WTC11 (cell line): ENCODE measurements at regions not wholly inside any gene's neighbourhood (a gene's known extent, or its start where the extent isn't known, plus 50 kb on each side); places are given as distances from the start of the nearest gene placed in this dataset.
"Not testable (repeated sequence)": the region's sequence is repeated elsewhere in the genome, so short reads cannot be mapped to it uniquely, and the experiment has no call there.

Source experiments
- ATAC-seq: fragments of 200-7000 bp; cut with Tn5 transposase; 2 replicates; pipeline ENCODE4 v1.10.0; 2021; ENCODE audit warnings: mild to moderate bottlenecking, moderate library complexity
- CTCF ChIA-PET: fragments of 300-600 bp; sonication (Branson Sonifier 250); formaldehyde crosslinking; loops from one replicate; lab custom pipeline; 2021; ENCODE audit warnings: antibody characterized with exemption; lab: Charles Lee
- POLR2A ChIA-PET: fragments of 350-600 bp; sonication (Branson Sonifier 250); formaldehyde crosslinking; loops from one replicate; lab custom pipeline; 2021; ENCODE audit warnings: antibody characterized with exemption; lab: Charles Lee
- DNase-seq: peaks from one replicate; pipeline ENCODE4 v3.0.0; 2021; ENCODE audit warnings: low spot score
- H3K27ac Mint-ChIP-seq: 2 replicates; pipeline ENCODE4 v1.8.0; 2021; ENCODE audit warnings: mixed read lengths
- H3K27me3 Mint-ChIP-seq: 2 replicates; pipeline ENCODE4 v1.8.0; 2021; ENCODE audit warnings: low read depth, mild to moderate bottlenecking, moderate library complexity, mixed read lengths
- H3K36me3 Mint-ChIP-seq: 2 replicates; pipeline ENCODE4 v1.8.0; 2021; ENCODE audit warnings: mixed read lengths
- H3K4me1 Mint-ChIP-seq: 2 replicates; pipeline ENCODE4 v1.8.0; 2022; ENCODE audit warnings: mixed read lengths
- H3K4me3 Mint-ChIP-seq: 2 replicates; pipeline ENCODE4 v1.8.0; 2021; ENCODE audit warnings: mild to moderate bottlenecking, moderate library complexity, mixed read lengths
- H3K9me3 Mint-ChIP-seq: 2 replicates; pipeline ENCODE4 v1.8.0; 2021; ENCODE audit warnings: mixed read lengths
- CREB1 ChIP-seq: sonication (generic); formaldehyde crosslinking; IDR thresholded peaks from 2 replicates; pipeline ENCODE4 v1.8.0; 2023; ENCODE audit warnings: mild to moderate bottlenecking, missing genetic modification reagents
- ETV6 ChIP-seq: sonication (generic); formaldehyde crosslinking; IDR thresholded peaks from 2 replicates; pipeline ENCODE4 v1.8.1; 2022; ENCODE audit warnings: mild to moderate bottlenecking, missing genetic modification reagents
- GABPB1 ChIP-seq: sonication (generic); formaldehyde crosslinking; IDR thresholded peaks from 2 replicates; pipeline ENCODE4 v1.8.1; 2023; ENCODE audit warnings: mild to moderate bottlenecking, missing genetic modification reagents
- GRHL2 ChIP-seq: fragments of 250-450 bp; sonication (Bioruptor Pico); IDR thresholded peaks from 2 replicates; pipeline ENCODE4 v1.8.0; 2022; ENCODE audit warnings: mild to moderate bottlenecking, moderate library complexity; ENCODE audit not compliant: insufficient replicate concordance, severe bottlenecking
- IRF2 ChIP-seq: sonication (generic); formaldehyde crosslinking; IDR thresholded peaks from 2 replicates; pipeline ENCODE4 v1.8.0; 2022; ENCODE audit warnings: low read depth, missing genetic modification reagents, borderline replicate concordance
- JAZF1 ChIP-seq: fragments of 250-450 bp; sonication (Bioruptor Pico); IDR thresholded peaks from 2 replicates; pipeline ENCODE4 v1.9.0; 2021; ENCODE audit warnings: moderate library complexity, mild to moderate bottlenecking, inconsistent platforms
- NFATC4 ChIP-seq: fragments of 250-450 bp; sonication (Bioruptor Pico); IDR thresholded peaks from 2 replicates; pipeline ENCODE4 v1.9.0; 2021; ENCODE audit warnings: mild to moderate bottlenecking
- RELA ChIP-seq: sonication (generic); formaldehyde crosslinking; IDR thresholded peaks from 2 replicates; pipeline ENCODE4 v1.8.1; 2022; ENCODE audit warnings: missing genetic modification reagents, mild to moderate bottlenecking, borderline replicate concordance
- ZNF219 ChIP-seq: sonication (generic); formaldehyde crosslinking; IDR thresholded peaks from 2 replicates; pipeline ENCODE4 v1.8.0; 2023; ENCODE audit warnings: missing genetic modification reagents, mild to moderate bottlenecking, borderline replicate concordance
- ZNF396 ChIP-seq: fragments of 250-450 bp; sonication (Bioruptor Pico); IDR thresholded peaks from 2 replicates; pipeline ENCODE4 v1.8.0; 2021; ENCODE audit warnings: mild to moderate bottlenecking, moderate library complexity, borderline replicate concordance
- ZNF671 ChIP-seq: fragments of 250-450 bp; sonication (Bioruptor Pico); IDR thresholded peaks from 2 replicates; pipeline ENCODE4 v1.8.0; 2021; ENCODE audit warnings: mild to moderate bottlenecking
- TF ChIP-seq, protein P1 (sequence below): fragments of 250-450 bp; sonication (Bioruptor Pico); IDR thresholded peaks from 2 replicates; pipeline ENCODE4 v2.1.2; 2022; ENCODE audit warnings: mild to moderate bottlenecking, moderate library complexity
- TF ChIP-seq, protein P2 (sequence below): sonication (generic); formaldehyde crosslinking; IDR thresholded peaks from 2 replicates; pipeline ENCODE4 v1.8.1; 2022; ENCODE audit warnings: mild to moderate bottlenecking, missing genetic modification reagents, moderate library complexity, borderline replicate concordance
- TF ChIP-seq, protein P3 (sequence below): fragments of 250-450 bp; sonication (Bioruptor Pico); IDR thresholded peaks from 2 replicates; pipeline ENCODE4 v1.9.0; 2021; ENCODE audit warnings: mild to moderate bottlenecking, borderline replicate concordance
- TF ChIP-seq, protein P4 (sequence below): sonication (generic); formaldehyde crosslinking; IDR thresholded peaks from 2 replicates; pipeline ENCODE4 v1.8.1; 2023; ENCODE audit warnings: mild to moderate bottlenecking, missing genetic modification reagents, moderate library complexity
- TF ChIP-seq, protein P5 (sequence below): sonication (generic); formaldehyde crosslinking; IDR thresholded peaks from 2 replicates; pipeline ENCODE4 v1.8.0; 2022; ENCODE audit warnings: mild to moderate bottlenecking, missing genetic modification reagents
- TF ChIP-seq, protein P6 (sequence below): sonication (generic); formaldehyde crosslinking; IDR thresholded peaks from 2 replicates; pipeline ENCODE4 v1.8.0; 2023; ENCODE audit warnings: missing genetic modification reagents

DNA sequence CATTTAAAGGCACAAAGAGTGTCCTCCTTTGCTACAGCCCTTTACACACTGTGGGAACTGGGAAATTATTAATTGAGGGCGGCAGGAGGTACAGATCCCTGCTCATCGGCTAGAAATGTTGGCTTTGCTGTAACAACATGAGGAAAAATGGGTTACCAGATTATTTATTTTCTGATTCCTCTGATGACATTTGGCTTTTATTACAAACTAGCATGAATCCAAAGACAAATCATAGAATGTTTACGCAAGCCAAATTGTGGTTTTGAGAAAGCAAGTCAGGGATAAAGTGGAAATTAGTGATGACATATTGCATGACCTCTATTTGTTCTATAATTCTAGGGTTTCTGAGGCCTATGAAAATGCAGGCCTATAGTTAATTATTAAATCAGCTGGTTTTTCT is 126.1 kb upstream of the TMEM196 start (continued):
- TF ChIP-seq, protein P1, sequence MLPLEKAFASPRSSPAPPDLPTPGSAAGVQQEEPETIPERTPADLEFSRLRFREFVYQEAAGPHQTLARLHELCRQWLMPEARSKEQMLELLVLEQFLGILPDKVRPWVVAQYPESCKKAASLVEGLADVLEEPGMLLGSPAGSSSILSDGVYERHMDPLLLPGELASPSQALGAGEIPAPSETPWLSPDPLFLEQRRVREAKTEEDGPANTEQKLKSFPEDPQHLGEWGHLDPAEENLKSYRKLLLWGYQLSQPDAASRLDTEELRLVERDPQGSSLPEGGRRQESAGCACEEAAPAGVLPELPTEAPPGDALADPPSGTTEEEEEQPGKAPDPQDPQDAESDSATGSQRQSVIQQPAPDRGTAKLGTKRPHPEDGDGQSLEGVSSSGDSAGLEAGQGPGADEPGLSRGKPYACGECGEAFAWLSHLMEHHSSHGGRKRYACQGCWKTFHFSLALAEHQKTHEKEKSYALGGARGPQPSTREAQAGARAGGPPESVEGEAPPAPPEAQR: no peak
- TF ChIP-seq, protein P2, sequence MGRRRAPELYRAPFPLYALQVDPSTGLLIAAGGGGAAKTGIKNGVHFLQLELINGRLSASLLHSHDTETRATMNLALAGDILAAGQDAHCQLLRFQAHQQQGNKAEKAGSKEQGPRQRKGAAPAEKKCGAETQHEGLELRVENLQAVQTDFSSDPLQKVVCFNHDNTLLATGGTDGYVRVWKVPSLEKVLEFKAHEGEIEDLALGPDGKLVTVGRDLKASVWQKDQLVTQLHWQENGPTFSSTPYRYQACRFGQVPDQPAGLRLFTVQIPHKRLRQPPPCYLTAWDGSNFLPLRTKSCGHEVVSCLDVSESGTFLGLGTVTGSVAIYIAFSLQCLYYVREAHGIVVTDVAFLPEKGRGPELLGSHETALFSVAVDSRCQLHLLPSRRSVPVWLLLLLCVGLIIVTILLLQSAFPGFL (CRISPR knock-in tag): no peak
- TF ChIP-seq RELA (CRISPR knock-in tag): no peak
- TF ChIP-seq, protein P3, sequence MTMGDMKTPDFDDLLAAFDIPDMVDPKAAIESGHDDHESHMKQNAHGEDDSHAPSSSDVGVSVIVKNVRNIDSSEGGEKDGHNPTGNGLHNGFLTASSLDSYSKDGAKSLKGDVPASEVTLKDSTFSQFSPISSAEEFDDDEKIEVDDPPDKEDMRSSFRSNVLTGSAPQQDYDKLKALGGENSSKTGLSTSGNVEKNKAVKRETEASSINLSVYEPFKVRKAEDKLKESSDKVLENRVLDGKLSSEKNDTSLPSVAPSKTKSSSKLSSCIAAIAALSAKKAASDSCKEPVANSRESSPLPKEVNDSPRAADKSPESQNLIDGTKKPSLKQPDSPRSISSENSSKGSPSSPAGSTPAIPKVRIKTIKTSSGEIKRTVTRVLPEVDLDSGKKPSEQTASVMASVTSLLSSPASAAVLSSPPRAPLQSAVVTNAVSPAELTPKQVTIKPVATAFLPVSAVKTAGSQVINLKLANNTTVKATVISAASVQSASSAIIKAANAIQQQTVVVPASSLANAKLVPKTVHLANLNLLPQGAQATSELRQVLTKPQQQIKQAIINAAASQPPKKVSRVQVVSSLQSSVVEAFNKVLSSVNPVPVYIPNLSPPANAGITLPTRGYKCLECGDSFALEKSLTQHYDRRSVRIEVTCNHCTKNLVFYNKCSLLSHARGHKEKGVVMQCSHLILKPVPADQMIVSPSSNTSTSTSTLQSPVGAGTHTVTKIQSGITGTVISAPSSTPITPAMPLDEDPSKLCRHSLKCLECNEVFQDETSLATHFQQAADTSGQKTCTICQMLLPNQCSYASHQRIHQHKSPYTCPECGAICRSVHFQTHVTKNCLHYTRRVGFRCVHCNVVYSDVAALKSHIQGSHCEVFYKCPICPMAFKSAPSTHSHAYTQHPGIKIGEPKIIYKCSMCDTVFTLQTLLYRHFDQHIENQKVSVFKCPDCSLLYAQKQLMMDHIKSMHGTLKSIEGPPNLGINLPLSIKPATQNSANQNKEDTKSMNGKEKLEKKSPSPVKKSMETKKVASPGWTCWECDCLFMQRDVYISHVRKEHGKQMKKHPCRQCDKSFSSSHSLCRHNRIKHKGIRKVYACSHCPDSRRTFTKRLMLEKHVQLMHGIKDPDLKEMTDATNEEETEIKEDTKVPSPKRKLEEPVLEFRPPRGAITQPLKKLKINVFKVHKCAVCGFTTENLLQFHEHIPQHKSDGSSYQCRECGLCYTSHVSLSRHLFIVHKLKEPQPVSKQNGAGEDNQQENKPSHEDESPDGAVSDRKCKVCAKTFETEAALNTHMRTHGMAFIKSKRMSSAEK: no peak
- TF ChIP-seq, protein P4, sequence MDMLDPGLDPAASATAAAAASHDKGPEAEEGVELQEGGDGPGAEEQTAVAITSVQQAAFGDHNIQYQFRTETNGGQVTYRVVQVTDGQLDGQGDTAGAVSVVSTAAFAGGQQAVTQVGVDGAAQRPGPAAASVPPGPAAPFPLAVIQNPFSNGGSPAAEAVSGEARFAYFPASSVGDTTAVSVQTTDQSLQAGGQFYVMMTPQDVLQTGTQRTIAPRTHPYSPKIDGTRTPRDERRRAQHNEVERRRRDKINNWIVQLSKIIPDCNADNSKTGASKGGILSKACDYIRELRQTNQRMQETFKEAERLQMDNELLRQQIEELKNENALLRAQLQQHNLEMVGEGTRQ: no peak
- no peak for TF ChIP-seq JAZF1 (CRISPR knock-in tag)
- no peak for TF ChIP-seq GRHL2
- no peak for TF ChIP-seq IRF2
- no peak for TF ChIP-seq NFATC4 (CRISPR knock-in tag)
- no peak for TF ChIP-seq ZNF219 (CRISPR knock-in tag)
- no peak for TF ChIP-seq ZNF671 (CRISPR knock-in tag)
- TF ChIP-seq ZNF396 (CRISPR knock-in tag): no peak

DNA sequence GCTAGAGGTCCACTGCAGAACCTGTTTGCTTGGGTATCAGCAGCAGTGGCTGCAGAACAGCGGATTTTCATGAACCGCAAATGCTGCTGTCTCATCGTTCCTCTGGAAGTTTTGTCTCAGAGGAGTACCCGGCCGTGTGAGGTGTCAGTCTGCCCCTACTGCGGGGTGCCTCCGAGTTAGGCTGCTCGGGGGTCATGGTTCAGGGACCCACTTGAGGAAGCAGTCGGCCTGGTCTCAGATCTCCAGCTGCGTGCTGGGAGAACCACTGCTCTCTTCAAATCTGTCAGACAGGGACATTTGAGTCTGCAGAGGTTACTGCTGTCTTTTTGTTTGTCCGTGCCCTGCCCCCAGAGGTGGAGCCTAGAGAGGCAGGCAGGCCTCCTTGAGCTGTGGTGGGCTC is 109.5 kb upstream of the TMEM196 start:
- peaks cover 26% of the 10 kb centered on the region for H3K27me3 Mint-ChIP-seq
- H3K4me3 Mint-ChIP-seq, ATAC-seq, CTCF ChIA-PET, H3K27ac Mint-ChIP-seq, DNase-seq, H3K4me1 Mint-ChIP-seq, POLR2A ChIA-PET: not testable (repeated sequence)
- H3K9me3 Mint-ChIP-seq: peaks cover 59% of the 10 kb centered on the region
- peaks cover 64% of the 10 kb centered on the region for H3K36me3 Mint-ChIP-seq

DNA sequence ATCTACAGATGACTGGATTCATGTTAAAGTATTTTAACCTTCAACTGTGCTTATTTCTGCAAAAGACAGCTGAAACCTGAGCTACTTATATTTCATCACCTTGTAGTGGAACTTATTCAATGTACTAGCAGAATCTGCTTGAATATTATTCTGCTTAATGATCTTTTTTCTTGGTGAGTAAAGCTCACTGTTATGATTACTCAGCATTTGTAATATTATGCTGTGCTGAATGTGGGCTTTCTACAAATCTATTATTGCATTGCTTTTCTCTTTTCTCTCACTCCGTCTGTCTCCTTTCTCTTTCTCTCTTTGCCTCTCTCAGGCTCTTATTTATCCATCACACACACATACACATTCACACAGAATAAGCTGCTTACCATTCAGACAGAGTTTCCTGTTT is 98.7 kb upstream of the TMEM196 start:
- CTCF ChIA-PET: no interaction called here
- H3K4me1 Mint-ChIP-seq: no peaks in the 10 kb centered on the region
- H3K27me3 Mint-ChIP-seq: peaks cover 4% of the 10 kb centered on the region
- POLR2A ChIA-PET: no interaction called here
- TF ChIP-seq ETV6 (CRISPR knock-in tag) (no peak), CREB1 (CRISPR knock-in tag) (no peak), GABPB1 (CRISPR knock-in tag) (no peak)
- TF ChIP-seq, protein P5, sequence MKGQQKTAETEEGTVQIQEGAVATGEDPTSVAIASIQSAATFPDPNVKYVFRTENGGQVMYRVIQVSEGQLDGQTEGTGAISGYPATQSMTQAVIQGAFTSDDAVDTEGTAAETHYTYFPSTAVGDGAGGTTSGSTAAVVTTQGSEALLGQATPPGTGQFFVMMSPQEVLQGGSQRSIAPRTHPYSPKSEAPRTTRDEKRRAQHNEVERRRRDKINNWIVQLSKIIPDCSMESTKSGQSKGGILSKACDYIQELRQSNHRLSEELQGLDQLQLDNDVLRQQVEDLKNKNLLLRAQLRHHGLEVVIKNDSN (CRISPR knock-in tag): no peak
- TF ChIP-seq, protein P6, sequence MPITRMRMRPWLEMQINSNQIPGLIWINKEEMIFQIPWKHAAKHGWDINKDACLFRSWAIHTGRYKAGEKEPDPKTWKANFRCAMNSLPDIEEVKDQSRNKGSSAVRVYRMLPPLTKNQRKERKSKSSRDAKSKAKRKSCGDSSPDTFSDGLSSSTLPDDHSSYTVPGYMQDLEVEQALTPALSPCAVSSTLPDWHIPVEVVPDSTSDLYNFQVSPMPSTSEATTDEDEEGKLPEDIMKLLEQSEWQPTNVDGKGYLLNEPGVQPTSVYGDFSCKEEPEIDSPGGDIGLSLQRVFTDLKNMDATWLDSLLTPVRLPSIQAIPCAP: no peak
- TF ChIP-seq, protein P1: no peak
- peaks cover 5% of the 10 kb centered on the region for H3K36me3 Mint-ChIP-seq
- ATAC-seq (no peak), DNase-seq (no peak)
- peaks cover 23% of the 10 kb centered on the region for H3K9me3 Mint-ChIP-seq
- H3K27ac Mint-ChIP-seq: no peak overlapping the region
- H3K4me3 Mint-ChIP-seq: no peak overlapping the region
